ENCODE measurements at regions not wholly inside any gene's neighbourhood (a gene's known extent, or its start where the extent isn't known, plus 50 kb on each side); places are given as distances from the start of the nearest gene placed in this dataset.

- no peak for TF ChIP-seq POLR2AphosphoS5 (IDR thresholded peaks at IDR 0.05; ENCODE audit: borderline replicate concordance, low read depth, low read length)
- TF ChIP-seq EZH2 (IDR thresholded peaks at IDR 0.05): no peak
These were observed 270.6 kb upstream of the MAGI2 start for GRCh38 chr7:79723833-79724618.
